H9 (cell line): ENCODE measurements at regions not wholly inside any gene's neighbourhood (a gene's known extent, or its start where the extent isn't known, plus 50 kb on each side); places are given as distances from the start of the nearest gene placed in this dataset.

Experiments used
- DNase-seq: peaks from one replicate; pipeline ENCODE4 v3.0.0-alpha.2; 2017
- H2AFZ ChIP-seq: one replicate; pipeline ENCODE4 v1.6.1; 2013; ENCODE audit warnings: mild to moderate bottlenecking, low read length, control low read depth, moderate library complexity
- H2AK5ac ChIP-seq: 2 replicates; pipeline ENCODE4 v1.6.1; 2013; ENCODE audit warnings: low read length, control low read depth, mixed read lengths; ENCODE audit not compliant: insufficient read length
- H2BK120ac ChIP-seq: one replicate; pipeline ENCODE4 v1.6.1; 2013; ENCODE audit warnings: low read depth, mild to moderate bottlenecking, low read length, control low read depth, inconsistent platforms; ENCODE audit not compliant: poor library complexity, severe bottlenecking
- H2BK12ac ChIP-seq: 2 replicates; pipeline ENCODE4 v1.6.1; 2013; ENCODE audit warnings: low read length, control low read depth, mixed read lengths, low read depth; ENCODE audit not compliant: insufficient read length
- H2BK15ac ChIP-seq: 2 replicates; pipeline ENCODE4 v1.6.1; 2013; ENCODE audit warnings: low read depth, low read length, control low read depth
- H2BK20ac ChIP-seq: one replicate; pipeline ENCODE4 v1.6.1; 2013; ENCODE audit warnings: low read depth, mild to moderate bottlenecking, low read length, control low read depth, inconsistent platforms; ENCODE audit not compliant: poor library complexity, severe bottlenecking
- H2BK5ac ChIP-seq: 2 replicates; pipeline ENCODE4 v1.6.1; 2013; ENCODE audit warnings: low read length, control low read depth, mixed read lengths; ENCODE audit not compliant: insufficient read length
- H3K14ac ChIP-seq: 2 replicates; pipeline ENCODE4 v1.6.1; 2013; ENCODE audit warnings: low read length, control low read depth; ENCODE audit not compliant: insufficient read depth
- H3K18ac ChIP-seq: 2 replicates; pipeline ENCODE4 v1.6.1; 2013; ENCODE audit warnings: low read depth, mild to moderate bottlenecking, mixed read lengths, low read length, control low read depth; ENCODE audit not compliant: insufficient read length
- H3K23ac ChIP-seq: 2 replicates; pipeline ENCODE4 v1.6.1; 2013; ENCODE audit warnings: low read length, control low read depth, mixed read lengths, low read depth; ENCODE audit not compliant: insufficient read length
- H3K23me2 ChIP-seq: 2 replicates; pipeline ENCODE4 v1.6.1; 2013; ENCODE audit warnings: low read depth, mild to moderate bottlenecking, mixed read lengths, low read length, control low read depth; ENCODE audit not compliant: insufficient read length, poor library complexity, severe bottlenecking
- H3K27ac ChIP-seq: 2 replicates; pipeline ENCODE4 v1.5.1; 2013; ENCODE audit warnings: low read length, control low read depth, mixed read lengths, low read depth; ENCODE audit not compliant: insufficient read length
- H3K27me3 ChIP-seq: 2 replicates; pipeline ENCODE4 v1.6.1; 2013; ENCODE audit warnings: low read length, control low read depth, inconsistent platforms; ENCODE audit not compliant: insufficient read depth
- H3K4ac ChIP-seq: 2 replicates; pipeline ENCODE4 v1.6.1; 2013; ENCODE audit warnings: low read depth, mild to moderate bottlenecking, control low read depth, inconsistent platforms, low read length, moderate library complexity
- H3K4me1 ChIP-seq: 2 replicates; pipeline ENCODE4 v1.6.1; 2013; ENCODE audit warnings: low read length, control low read depth, inconsistent platforms; ENCODE audit not compliant: insufficient read depth
- H3K4me2 ChIP-seq: 2 replicates; pipeline ENCODE4 v1.6.1; 2013; ENCODE audit warnings: low read length, control low read depth, mixed read lengths; ENCODE audit not compliant: insufficient read length, insufficient read depth
- H3K56ac ChIP-seq: 2 replicates; pipeline ENCODE4 v1.6.1; 2013; ENCODE audit warnings: low read depth, mild to moderate bottlenecking, mixed read lengths, low read length, control low read depth; ENCODE audit not compliant: insufficient read length
- H3K79me1 ChIP-seq: 2 replicates; pipeline ENCODE4 v1.6.1; 2013; ENCODE audit warnings: low read depth, mild to moderate bottlenecking, moderate library complexity, low read length, control low read depth, inconsistent platforms; ENCODE audit not compliant: insufficient read depth, poor library complexity, severe bottlenecking
- H3K79me2 ChIP-seq: 2 replicates; pipeline ENCODE4 v1.6.1; 2013; ENCODE audit warnings: low read length, control low read depth, inconsistent platforms; ENCODE audit not compliant: insufficient read depth
- H3K9ac ChIP-seq: 2 replicates; pipeline ENCODE4 v1.6.1; 2013; ENCODE audit warnings: low read length, control low read depth, mixed read lengths; ENCODE audit not compliant: insufficient read length; ENCODE audit errors: extremely low read depth
- H3K9me3 ChIP-seq: one replicate; pipeline ENCODE4 v1.6.1; 2013; ENCODE audit warnings: low read depth, low read length, inconsistent platforms; ENCODE audit not compliant: control insufficient read depth
- H3T11ph ChIP-seq: one replicate; pipeline ENCODE4 v1.6.1; 2013; ENCODE audit warnings: mild to moderate bottlenecking, low read length, control low read depth, inconsistent platforms
- H4K20me1 ChIP-seq: one replicate; pipeline ENCODE4 v1.6.1; 2013; ENCODE audit not compliant: control insufficient read depth, insufficient read length, insufficient read depth
- H4K5ac ChIP-seq: 2 replicates; pipeline ENCODE4 v1.6.1; 2013; ENCODE audit warnings: low read depth, mild to moderate bottlenecking, mixed read lengths, low read length, control low read depth; ENCODE audit not compliant: insufficient read length
- H4K8ac ChIP-seq: replicated peaks from 2 replicates; pipeline ENCODE4 v1.6.1; 2013; ENCODE audit warnings: low read length, control low read depth, mixed read lengths, low read depth; ENCODE audit not compliant: insufficient read length
- H4K91ac ChIP-seq: 2 replicates; pipeline ENCODE4 v1.6.1; 2013; ENCODE audit warnings: low read depth, mild to moderate bottlenecking, moderate library complexity, mixed read lengths, low read length, control low read depth; ENCODE audit not compliant: insufficient read length
- H3K27ac Mint-ChIP-seq, 3 experiments: 2 replicates in 2 of 3; 3 replicates in 1 of 3; pipeline ENCODE4 v1.8.0; 2020 to 2021; ENCODE audit warnings: mixed read lengths in 3 of 3, mild to moderate bottlenecking in 1 of 3, moderate library complexity in 1 of 3
- H3K27me3 Mint-ChIP-seq: 2 replicates; pipeline ENCODE4 v1.8.0; 2021; ENCODE audit warnings: low read depth, mild to moderate bottlenecking, moderate library complexity, mixed read lengths
- H3K36me3 Mint-ChIP-seq, 3 experiments: 2 replicates in 2 of 3; 3 replicates in 1 of 3; pipeline ENCODE4 v1.8.0; 2020 to 2021; ENCODE audit warnings: low read depth in 3 of 3, mixed read lengths in 3 of 3; ENCODE audit not compliant: insufficient read depth in 1 of 3
- H3K4me1 Mint-ChIP-seq, 2 experiments: 2 replicates each; pipeline ENCODE4 v1.8.0; 2020; ENCODE audit warnings: mixed read lengths in 2 of 2
- H3K4me3 Mint-ChIP-seq, 2 experiments: 2 replicates in 1 of 2; 3 replicates in 1 of 2; pipeline ENCODE4 v1.8.0; 2020 to 2021; ENCODE audit warnings: mild to moderate bottlenecking in 2 of 2, mixed read lengths in 2 of 2, moderate library complexity in 1 of 2
- H3K9me3 Mint-ChIP-seq, 2 experiments: 2 replicates in 1 of 2; 3 replicates in 1 of 2; pipeline ENCODE4 v1.8.0; 2020; ENCODE audit warnings: mild to moderate bottlenecking in 2 of 2, mixed read lengths in 2 of 2, moderate library complexity in 1 of 2
- CTCF ChIP-seq: fragments of 200-600 bp; sonication (generic); conservative IDR thresholded peaks from 3 replicates; pipeline ENCODE4 v1.8.0; 2021; ENCODE audit warnings: antibody characterized with exemption, mild to moderate bottlenecking
- WGBS: extraction: QIAGEN DNeasy Blood & Tissue Kit; methylation state at CpG from one replicate; pipeline ENCODE4 v1.1.7; 2013; ENCODE audit warnings: missing lambda C conversion rate, low lambda C conversion rate, mixed read lengths; ENCODE audit not compliant: insufficient read length; ENCODE audit errors: extremely low coverage; 5-methylcytosine and 5-hydroxymethylcytosine counted together

DNA sequence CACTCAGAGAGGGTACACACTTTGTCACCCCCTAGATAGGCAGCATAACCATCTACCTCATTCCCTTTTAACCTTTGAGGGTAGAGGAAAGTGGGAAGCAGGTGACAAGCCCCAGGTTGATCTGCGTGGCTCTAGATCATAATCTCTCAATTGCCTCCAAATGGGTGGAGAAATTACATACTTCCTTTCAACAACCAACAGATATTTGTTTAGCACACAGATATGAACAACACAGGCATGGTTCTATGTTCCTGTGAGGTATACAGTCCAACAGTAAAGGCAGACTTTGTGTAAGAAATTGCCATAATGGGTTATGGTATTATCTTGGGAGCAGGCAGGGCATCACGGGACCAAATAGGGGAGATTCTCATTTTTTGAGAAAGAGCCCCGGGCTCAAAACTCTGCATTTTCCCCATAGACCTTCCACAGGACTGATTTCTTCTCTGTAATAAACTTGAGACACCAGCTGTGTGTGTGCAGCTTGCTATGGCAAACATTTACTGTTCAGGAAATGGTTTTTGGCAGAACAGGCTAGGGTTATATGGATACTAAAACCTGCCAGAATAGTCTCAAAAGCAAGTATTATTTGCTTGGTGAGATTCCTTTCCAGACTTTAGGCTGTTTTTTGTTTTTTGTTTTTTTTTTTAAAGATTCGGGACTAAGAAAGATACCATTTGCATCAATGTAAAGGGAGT, 126.2 kb downstream of the CD164 start:
- no peak overlapping the region for H3T11ph ChIP-seq
- no peak overlapping the region for H4K91ac ChIP-seq
- H2BK5ac ChIP-seq: no peak overlapping the region
- no peak overlapping the region for H3K23ac ChIP-seq
- peaks cover 5 to 7% of the 10 kb centered on the region in 2 experiments for H3K9me3 Mint-ChIP-seq
- DNase-seq: no peak
- no peaks in the 10 kb centered on the region for H3K79me2 ChIP-seq
- no peaks in the 10 kb centered on the region; the same call in 1 of the 2 replicates for H3K27me3 Mint-ChIP-seq
- no peaks in the 10 kb centered on the region for H3K23me2 ChIP-seq
- H2BK20ac ChIP-seq: no peak overlapping the region
- TF ChIP-seq CTCF: no peak
- H3K18ac ChIP-seq: no peak overlapping the region
- no peak overlapping the region for H3K9ac ChIP-seq
- H3K9me3 ChIP-seq: no peaks in the 10 kb centered on the region
- H2AFZ ChIP-seq: no peak overlapping the region
- H2AK5ac ChIP-seq: no peak overlapping the region
- H3K14ac ChIP-seq: no peak overlapping the region
- no peaks in the 10 kb centered on the region for H3K27me3 ChIP-seq
- no peak overlapping the region for H3K4me2 ChIP-seq
- no peak overlapping the region for H3K56ac ChIP-seq
- H2BK15ac ChIP-seq: no peak overlapping the region
- H3K79me1 ChIP-seq: no peaks in the 10 kb centered on the region
- no peak overlapping the region for H3K4me3 Mint-ChIP-seq
- H2BK12ac ChIP-seq: no peak overlapping the region
- no CpG with 5 or more reads among the region's 4 CpGs for WGBS
- no peak overlapping the region for H3K27ac ChIP-seq
- H3K4me1 Mint-ChIP-seq: peaks cover 5 to 7% of the 10 kb centered on the region in 2 experiments
- H2BK120ac ChIP-seq: no peak overlapping the region
- no peak overlapping the region for H3K4ac ChIP-seq
- no peaks in the 10 kb centered on the region for H3K4me1 ChIP-seq
- peaks cover 0 to 8% (median 6%) of the 10 kb centered on the region in 3 experiments; a peak in 5 of 7 replicates for H3K36me3 Mint-ChIP-seq
- H4K20me1 ChIP-seq: no peaks in the 10 kb centered on the region
- no peak overlapping the region for H3K27ac Mint-ChIP-seq
- H4K8ac ChIP-seq: no peak overlapping the region
- H4K5ac ChIP-seq: no peak overlapping the region
